CD1c-positive myeloid dendritic cell (primary cell): ENCODE measurements at regions not wholly inside any gene's neighbourhood (a gene's known extent, or its start where the extent isn't known, plus 50 kb on each side); places are given as distances from the start of the nearest gene placed in this dataset.
"Not testable (repeated sequence)": the region's sequence is repeated elsewhere in the genome, so short reads cannot be mapped to it uniquely, and the experiment has no call there.

Experiments
- DNase-seq: peaks from one replicate; pipeline ENCODE4 v3.0.0-alpha.2; 2016; ENCODE audit errors: extremely low spot score

GRCh38 chr2:121047383-121047782, 237.6 kb downstream of the TFCP2L1 start:
- no peak for DNase-seq

- no peak for DNase-seq
Measured at GRCh38 chr2:121049131-121049530, 235.9 kb downstream of the TFCP2L1 start.

DNA sequence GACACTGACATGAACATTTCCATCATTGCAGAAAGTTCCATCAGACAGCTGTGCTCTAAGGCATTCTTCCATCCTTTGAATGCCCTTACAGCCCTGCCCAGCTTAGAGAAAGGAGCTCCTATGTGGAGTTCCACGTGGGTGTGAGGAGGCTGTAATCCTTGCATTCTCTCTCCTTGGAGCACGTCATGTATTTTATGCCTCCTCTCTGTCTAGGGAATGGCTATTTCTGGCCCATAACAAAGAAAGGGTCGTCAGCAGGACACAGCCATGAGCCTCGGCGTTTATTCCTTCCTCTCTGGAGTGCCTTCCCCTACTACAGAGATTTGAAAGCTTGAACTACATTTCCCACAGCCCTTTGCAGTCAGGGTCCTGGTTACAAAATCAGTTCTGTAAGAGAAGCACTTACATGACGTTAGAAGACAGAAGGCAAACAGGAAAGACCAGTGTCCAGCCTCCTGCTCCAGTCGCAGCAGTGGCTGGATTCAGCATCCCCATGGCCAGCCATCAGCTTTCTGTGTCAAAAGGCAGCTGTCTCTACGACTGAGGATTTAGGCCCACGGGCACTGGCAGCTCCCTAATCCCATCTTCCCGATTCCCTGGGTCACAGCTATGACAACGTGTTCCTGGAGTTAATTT, 234.9 kb downstream of the TFCP2L1 start:
- no peak for DNase-seq

DNA sequence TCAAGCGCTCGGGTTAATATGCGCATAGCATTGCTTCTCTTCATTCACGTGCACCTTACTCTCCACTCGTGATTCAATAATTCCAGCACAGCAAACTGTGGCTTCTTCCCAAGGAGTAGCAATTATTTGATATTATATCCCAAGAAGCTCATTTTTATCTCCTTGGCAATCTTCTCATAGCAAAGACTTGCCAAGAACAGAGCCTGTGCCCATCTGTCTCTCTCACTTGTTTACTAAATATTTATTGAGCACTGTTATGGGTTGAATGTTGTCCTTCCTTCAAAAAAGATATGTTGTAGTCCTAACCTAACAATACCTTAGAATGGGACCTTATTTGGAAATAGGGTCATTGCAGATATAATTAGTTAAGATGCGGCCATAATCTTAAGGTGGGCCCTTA, 233.7 kb downstream of the TFCP2L1 start:
- no peak for DNase-seq

DNA sequence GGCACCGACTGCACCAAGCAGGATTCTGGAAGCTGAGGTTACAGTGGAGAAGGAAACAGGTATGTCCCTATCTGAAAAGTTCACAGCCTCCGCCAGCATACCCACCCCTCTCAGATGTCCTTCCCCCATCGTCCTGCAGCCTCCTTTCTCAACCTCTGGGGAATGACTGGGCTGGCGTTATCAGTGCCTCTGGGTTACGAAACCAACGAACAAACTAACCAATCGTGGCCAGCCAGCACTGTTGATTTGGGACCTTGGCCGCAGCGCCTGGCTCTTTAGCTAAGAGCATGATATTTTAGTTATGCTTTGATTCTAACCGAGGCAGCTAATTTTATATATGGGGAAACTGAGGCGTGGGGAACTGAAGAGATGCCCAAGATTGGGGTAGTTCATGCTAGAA, 233.0 kb downstream of the TFCP2L1 start:
- DNase-seq, result no peak

GRCh38 chr2:121052521-121052920, 232.5 kb downstream of the TFCP2L1 start:
- no peak for DNase-seq

GRCh38 chr2:121055088-121055487, 229.9 kb downstream of the TFCP2L1 start:
- no peak for DNase-seq

GRCh38 chr2:121055501-121055900, 229.5 kb downstream of the TFCP2L1 start:
- no peak for DNase-seq

GRCh38 chr2:121058852-121059558, 226.0 kb downstream of the TFCP2L1 start:
- no peak for DNase-seq

GRCh38 chr2:121059651-121060649, 225.1 kb downstream of the TFCP2L1 start:
- no peak for DNase-seq

- no peak for DNase-seq
Measured at GRCh38 chr2:121061633-121062032, 223.4 kb downstream of the TFCP2L1 start.

DNA sequence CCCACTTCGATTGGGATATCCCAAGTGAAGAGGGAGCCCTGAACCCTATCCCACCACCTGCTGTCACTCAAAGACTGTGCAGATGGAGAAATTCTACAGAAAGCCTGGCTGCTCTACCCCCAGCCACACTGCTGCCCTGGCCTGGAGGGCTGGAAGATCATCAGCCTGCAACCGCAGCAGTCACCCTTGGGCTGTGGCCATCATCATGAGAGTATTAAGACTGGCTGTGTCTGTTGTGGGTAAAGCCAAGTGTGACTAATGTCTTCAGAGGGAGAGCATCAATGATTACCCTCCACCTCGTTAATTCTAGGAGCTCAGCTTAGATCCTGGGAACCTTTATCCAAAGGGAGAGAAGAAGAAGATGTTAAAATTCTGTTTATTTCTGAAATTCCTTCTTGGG, 221.5 kb downstream of the TFCP2L1 start:
- DNase-seq, result no peak

DNA sequence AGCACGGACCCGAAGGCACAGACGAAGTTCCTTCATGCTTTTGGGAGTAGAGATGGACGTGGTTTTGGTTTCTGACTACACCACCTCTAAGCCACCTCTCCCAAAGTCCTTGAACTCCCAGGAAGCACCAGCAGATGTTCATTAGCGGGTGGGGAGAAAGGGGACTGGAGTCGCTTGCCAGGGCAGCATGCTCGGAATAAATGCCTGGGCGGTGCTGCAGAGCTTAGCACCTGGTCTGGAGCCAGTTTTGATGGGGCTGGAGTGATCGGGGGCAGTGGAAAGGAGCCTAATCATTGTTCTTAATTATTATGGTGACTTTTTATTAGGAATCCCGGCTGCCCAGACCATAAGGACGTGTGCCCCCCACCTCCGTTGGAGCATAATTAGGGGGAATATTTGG, 220.8 kb downstream of the TFCP2L1 start:
- DNase-seq, result no peak

DNA sequence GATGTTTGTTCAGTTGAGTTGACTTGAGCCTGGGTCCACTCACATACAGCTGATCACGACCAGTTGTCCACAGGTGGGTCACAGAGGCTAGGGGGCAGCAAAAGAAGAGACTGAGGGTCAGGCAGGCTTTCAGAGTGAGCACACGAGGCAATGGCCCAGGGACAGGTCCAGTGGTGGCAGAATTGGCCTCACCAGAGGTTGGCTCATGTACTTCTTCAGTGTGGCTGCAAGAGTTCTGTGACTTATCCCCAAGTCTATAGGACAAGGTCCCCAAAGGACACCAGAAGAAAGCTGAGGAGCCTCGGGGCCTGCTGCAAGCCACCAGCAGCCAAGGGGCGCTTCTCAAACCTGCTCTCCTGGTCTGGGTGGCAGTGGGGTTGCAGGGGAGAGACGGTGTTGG, 219.8 kb downstream of the TFCP2L1 start:
- DNase-seq, result no peak

- DNase-seq, result no peak
Measured at GRCh38 chr2:121066526-121066925, 218.5 kb downstream of the TFCP2L1 start.

DNA sequence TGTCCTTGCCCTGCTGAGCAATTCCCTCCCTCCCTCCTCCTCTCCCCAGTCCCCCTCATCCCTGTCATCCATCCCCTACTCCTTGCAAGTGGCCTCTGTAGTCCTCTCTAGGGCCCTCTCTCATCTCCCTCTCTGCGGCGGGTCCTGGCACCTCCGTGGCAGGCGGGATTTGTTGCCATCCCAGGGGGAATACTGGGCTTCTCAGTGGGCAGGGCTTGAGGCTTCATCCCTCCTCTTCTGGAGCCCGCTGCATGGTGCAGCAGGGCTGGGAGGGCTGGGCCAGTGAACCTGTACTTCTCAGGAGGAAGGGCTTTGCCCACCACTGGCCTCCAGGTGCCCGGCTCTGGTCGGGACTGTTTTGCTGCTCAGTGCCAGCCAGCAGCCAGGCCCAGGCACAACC, 216.2 kb downstream of the TFCP2L1 start:
- no peak for DNase-seq

DNA sequence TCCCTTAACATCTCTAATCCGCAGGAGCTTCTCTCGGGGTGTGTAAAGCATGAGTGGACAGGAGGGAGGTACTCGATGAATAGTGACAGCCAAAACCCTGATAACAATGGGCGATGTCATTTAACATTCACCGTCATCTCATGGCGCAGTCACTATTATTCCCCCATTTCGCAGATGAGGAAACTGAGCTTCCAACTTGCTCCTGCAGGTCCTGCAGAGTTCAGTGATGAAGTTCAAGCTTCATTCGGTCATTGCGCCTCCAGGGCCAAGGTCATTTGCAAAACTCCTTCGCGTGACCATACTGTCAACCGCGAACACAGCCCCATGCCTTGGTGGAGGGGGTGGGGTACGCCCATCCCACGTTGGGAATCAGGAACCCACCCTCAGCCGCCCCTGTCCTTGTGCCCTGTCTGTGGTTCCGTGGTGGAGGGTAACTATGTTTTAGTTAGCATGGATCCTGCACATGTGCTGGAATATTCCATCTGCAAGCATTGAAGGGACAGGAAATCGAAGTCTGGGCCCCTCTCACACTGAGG, 215.5 kb downstream of the TFCP2L1 start:
- no peak for DNase-seq

DNA sequence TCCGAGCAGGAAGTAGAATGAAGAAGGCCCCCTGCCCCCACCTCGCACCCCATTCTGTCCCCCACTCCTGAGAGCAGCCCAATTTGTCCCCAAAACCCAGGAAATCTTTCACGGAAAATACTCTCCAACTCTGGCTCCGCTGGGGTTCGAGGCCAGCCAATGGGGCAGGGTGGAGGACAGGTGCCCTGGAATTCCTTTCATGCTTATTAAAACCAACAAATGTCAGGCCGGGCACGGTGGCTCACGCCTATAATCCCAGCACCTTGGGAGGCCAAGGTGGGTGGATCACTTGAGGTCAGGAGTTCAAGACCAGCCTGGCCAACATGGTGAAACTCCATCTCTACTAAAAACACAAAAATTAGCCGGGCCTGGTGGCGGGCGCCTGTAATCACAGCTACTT, 214.9 kb downstream of the TFCP2L1 start:
- DNase-seq, result not testable (repeated sequence)

DNA sequence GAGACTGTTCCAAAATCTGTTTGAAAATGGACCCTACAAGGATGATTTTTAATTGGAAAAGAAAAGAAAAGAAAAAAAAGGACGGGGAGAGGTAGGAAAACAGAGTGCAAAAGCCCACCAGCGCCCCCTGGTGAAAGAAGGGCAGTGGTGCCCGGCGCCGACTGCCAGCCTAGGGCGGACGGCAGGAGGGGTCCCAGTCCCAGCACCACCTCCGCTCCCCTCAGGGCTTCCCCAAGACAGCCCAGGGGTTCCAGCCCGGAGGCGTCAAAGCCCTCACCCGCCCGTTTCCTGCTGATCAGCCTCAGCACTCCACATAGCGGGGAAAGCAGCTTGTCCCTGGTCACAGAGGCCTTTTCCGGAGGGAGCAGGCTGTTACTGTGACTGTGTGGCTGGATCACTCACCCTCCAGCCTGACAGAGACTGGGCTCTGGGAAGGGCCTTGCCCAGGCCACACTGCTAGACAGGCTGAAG, 213.9 kb downstream of the TFCP2L1 start:
- DNase-seq, result peak; percentile 25

- DNase-seq, result no peak
Measured at GRCh38 chr2:121072784-121073183, 212.2 kb downstream of the TFCP2L1 start.

GRCh38 chr2:121073320-121074210, 211.4 kb downstream of the TFCP2L1 start:
- no peak for DNase-seq
